ENCODE measurements at regions not wholly inside any gene's neighbourhood (a gene's known extent, or its start where the extent isn't known, plus 50 kb on each side); places are given as distances from the start of the nearest gene placed in this dataset.
"Not testable (repeated sequence)": the region's sequence is repeated elsewhere in the genome, so short reads cannot be mapped to it uniquely, and the experiment has no call there.

- peak in 29 of 58 donors; percentile 0 to 48 (median 14) for DNase-seq
Measured at GRCh38 chr13:80988391-80989151, 647.6 kb upstream of the SPRY2 start.

- peak in 36 of 58 donors; percentile 1 to 62 (median 26) for DNase-seq
Measured at GRCh38 chr13:80979035-80979641, 638.2 kb upstream of the SPRY2 start.

- no peak for DNase-seq
Measured at GRCh38 chr13:80977168-80977567, 636.2 kb upstream of the SPRY2 start.

- no peak for DNase-seq
Measured at GRCh38 chr13:80975903-80976302, 635.0 kb upstream of the SPRY2 start.

GRCh38 chr13:80973721-80974120 lies 632.8 kb upstream of the SPRY2 start:
- DNase-seq = no peak

GRCh38 chr13:80972857-80973478 lies 632.0 kb upstream of the SPRY2 start:
- no peak for DNase-seq

GRCh38 chr13:80965097-80965496 lies 624.2 kb upstream of the SPRY2 start:
- DNase-seq = no peak

- no peak for DNase-seq
Measured at GRCh38 chr13:80962855-80963254, 621.9 kb upstream of the SPRY2 start.

- DNase-seq = no peak
Measured at GRCh38 chr13:80962173-80962572, 621.2 kb upstream of the SPRY2 start.

GRCh38 chr13:80957019-80957655 lies 616.2 kb upstream of the SPRY2 start:
- no peak for DNase-seq

- DNase-seq = no peak
Measured at GRCh38 chr13:80955501-80955900, 614.6 kb upstream of the SPRY2 start.

GRCh38 chr13:80952158-80952557 lies 611.2 kb upstream of the SPRY2 start:
- no peak for DNase-seq

- DNase-seq = no peak
Measured at GRCh38 chr13:80946008-80946802, 605.3 kb upstream of the SPRY2 start.

- peak in 40 of 58 donors; percentile 0 to 81 (median 17) for DNase-seq
Measured at GRCh38 chr13:80945328-80945727, 604.4 kb upstream of the SPRY2 start.

- no peak for DNase-seq
Measured at GRCh38 chr13:80939581-80939980, 598.7 kb upstream of the SPRY2 start.

GRCh38 chr13:80931766-80932165 lies 590.8 kb upstream of the SPRY2 start:
- no peak for DNase-seq

- no peak for DNase-seq
Measured at GRCh38 chr13:80931118-80931517, 590.2 kb upstream of the SPRY2 start.

GRCh38 chr13:80928241-80928640 lies 587.3 kb upstream of the SPRY2 start:
- no peak for DNase-seq

GRCh38 chr13:80926024-80926423 lies 585.1 kb upstream of the SPRY2 start:
- DNase-seq = not testable (repeated sequence)

- DNase-seq = peak in 3 of 58 donors; percentile 1 to 18 (median 2)
Measured at GRCh38 chr13:80924596-80924995, 583.7 kb upstream of the SPRY2 start.

- no peak for DNase-seq
Measured at GRCh38 chr13:80923907-80924306, 583.0 kb upstream of the SPRY2 start.

Measured in anterior cingulate cortex (tissue), 58 donors.